GM10248 (cell line): ENCODE measurements at regions not wholly inside any gene's neighbourhood (a gene's known extent, or its start where the extent isn't known, plus 50 kb on each side); places are given as distances from the start of the nearest gene placed in this dataset.

Experiments
- CTCF ChIA-PET: fragments of 300-600 bp; sonication (Branson Sonifier 250); formaldehyde crosslinking; extraction: SDS; loops from one replicate; lab custom pipeline; 2021; ENCODE audit warnings: antibody characterized with exemption; lab: Yijun Ruan, JAX
- POLR2A ChIA-PET: fragments of 350-650 bp; sonication (Branson Sonifier 250); formaldehyde crosslinking; extraction: SDS; loops from one replicate; lab custom pipeline; 2020; ENCODE audit warnings: antibody characterized with exemption; lab: Yijun Ruan, JAX
- DNase-seq: peaks from one replicate; pipeline ENCODE4 v3.0.0; 2012; ENCODE audit errors: extremely low spot score
- CTCF ChIP-seq: IDR thresholded peaks from 2 replicates; pipeline ENCODE4 v1.5.1; 2012; ENCODE audit warnings: mild to moderate bottlenecking, low read depth; ENCODE audit errors: extremely low read depth, missing control alignments, control extremely low read depth

- ChIA-PET POLR2A (no interaction called here), CTCF (no interaction called here)
- no peak for DNase-seq
- no peak for TF ChIP-seq CTCF
These were observed 1209.8 kb downstream of the REEP3 start for GRCh38 chr10:64731016-64731415.

- CTCF ChIA-PET, result interaction anchor here (1.0 kb wide), 1 partner anchor 13 kb away, joined by 4 read pairs; no protein-coding TSS in a partner anchor
- DNase-seq, result no peak
- TF ChIP-seq CTCF, result no peak
- POLR2A ChIA-PET, result no interaction called here
These were observed 1211.3 kb downstream of the REEP3 start for GRCh38 chr10:64732372-64732957.

- ChIA-PET CTCF (no interaction called here), POLR2A (no interaction called here)
- peak; percentile 4 for DNase-seq
- peak; percentile 34 for TF ChIP-seq CTCF
These were observed 1212.8 kb downstream of the REEP3 start for GRCh38 chr10:64733980-64734379.

- POLR2A ChIA-PET, result no interaction called here
- TF ChIP-seq CTCF, result no peak
- CTCF ChIA-PET, result interaction anchor here (1.1 kb wide), 1 partner anchor 10 kb away, joined by 5 read pairs; no protein-coding TSS in a partner anchor
- no peak for DNase-seq
These were observed 1217.3 kb downstream of the REEP3 start for GRCh38 chr10:64738462-64738861.

GRCh38 chr10:64745565-64745964, 1224.4 kb downstream of the REEP3 start:
- POLR2A ChIA-PET, result no interaction called here
- TF ChIP-seq CTCF, result no peak
- CTCF ChIA-PET, result interaction anchor here (1.4 kb wide), 1 partner anchor 10 kb away, joined by 7 read pairs; no protein-coding TSS in a partner anchor
- DNase-seq, result no peak

- no peak for DNase-seq
- TF ChIP-seq CTCF, result no peak
- ChIA-PET POLR2A (no interaction called here), CTCF (no interaction called here)
These were observed 1229.5 kb downstream of the REEP3 start for GRCh38 chr10:64750672-64751071.

- DNase-seq, result no peak
- POLR2A ChIA-PET, result no interaction called here
- no peak for TF ChIP-seq CTCF
- CTCF ChIA-PET, result interaction anchor here (1.1 kb wide), 1 partner anchor 9 kb away, joined by 3 read pairs; no protein-coding TSS in a partner anchor
These were observed 1232.3 kb downstream of the REEP3 start for GRCh38 chr10:64753516-64753915.
